ENCODE measurements at regions not wholly inside any gene's neighbourhood (a gene's known extent, or its start where the extent isn't known, plus 50 kb on each side); places are given as distances from the start of the nearest gene placed in this dataset.

GRCh38 chr2:22812065-22812680, 572.8 kb upstream of the KLHL29 start:
- no peak for DNase-seq

- DNase-seq: no peak
Observed at GRCh38 chr2:22817197-22817596, 567.8 kb upstream of the KLHL29 start.

- no peak for DNase-seq
Observed at GRCh38 chr2:22821458-22821857, 563.5 kb upstream of the KLHL29 start.

GRCh38 chr2:22822835-22823234, 562.1 kb upstream of the KLHL29 start:
- DNase-seq: no peak

GRCh38 chr2:22824618-22825017, 560.4 kb upstream of the KLHL29 start:
- no peak for DNase-seq

GRCh38 chr2:22826703-22827102, 558.3 kb upstream of the KLHL29 start:
- DNase-seq: no peak

GRCh38 chr2:22829791-22830190, 555.2 kb upstream of the KLHL29 start:
- no peak for DNase-seq

GRCh38 chr2:22832196-22832595, 552.8 kb upstream of the KLHL29 start:
- no peak for DNase-seq

GRCh38 chr2:22838461-22838860, 546.5 kb upstream of the KLHL29 start:
- no peak for DNase-seq

- DNase-seq: no peak
Observed at GRCh38 chr2:22842205-22842869, 542.6 kb upstream of the KLHL29 start.

- DNase-seq: no peak
Observed at GRCh38 chr2:22843919-22844537, 541.0 kb upstream of the KLHL29 start.

- DNase-seq: no peak
Observed at GRCh38 chr2:22850310-22850709, 534.7 kb upstream of the KLHL29 start.

GRCh38 chr2:22854588-22854987, 530.4 kb upstream of the KLHL29 start:
- DNase-seq: no peak

GRCh38 chr2:22855081-22855480, 529.9 kb upstream of the KLHL29 start:
- no peak for DNase-seq

- no peak for DNase-seq
Observed at GRCh38 chr2:22855761-22856184, 529.2 kb upstream of the KLHL29 start.

- no peak for DNase-seq
Observed at GRCh38 chr2:22867973-22868372, 517.0 kb upstream of the KLHL29 start.

- DNase-seq: no peak
Observed at GRCh38 chr2:22878121-22878520, 506.9 kb upstream of the KLHL29 start.

GRCh38 chr2:22879009-22879863, 505.7 kb upstream of the KLHL29 start:
- no peak for DNase-seq

- no peak for DNase-seq
Observed at GRCh38 chr2:22880161-22880560, 504.8 kb upstream of the KLHL29 start.

- DNase-seq: no peak
Observed at GRCh38 chr2:22882011-22882410, 503.0 kb upstream of the KLHL29 start.

- DNase-seq: no peak
Observed at GRCh38 chr2:22882643-22883042, 502.3 kb upstream of the KLHL29 start.

GRCh38 chr2:22883054-22883453, 501.9 kb upstream of the KLHL29 start:
- no peak for DNase-seq

- DNase-seq: no peak
Observed at GRCh38 chr2:22885245-22885644, 499.7 kb upstream of the KLHL29 start.

GRCh38 chr2:22887426-22887825, 497.6 kb upstream of the KLHL29 start:
- no peak for DNase-seq

Data from stimulated activated CD4-positive, alpha-beta T cell treated with anti-CD3 and anti-CD28 coated beads, Interleukin-4, amount 100 ng/mL, for 24 hours (primary cell).